SU-DHL-6 (cell line): ENCODE measurements at regions not wholly inside any gene's neighbourhood (a gene's known extent, or its start where the extent isn't known, plus 50 kb on each side); places are given as distances from the start of the nearest gene placed in this dataset.

Experiments
- H2AFZ ChIP-seq: fragments of 200-600 bp; sonication (generic); 2 replicates; pipeline ENCODE4 v1.6.1; 2014; ENCODE audit warnings: low read depth, mild to moderate bottlenecking, moderate library complexity, mixed read lengths, antibody characterized with exemption, low read length; ENCODE audit not compliant: severe bottlenecking
- H3F3A ChIP-seq: fragments of 200-600 bp; shearing (Covaris generic); 2 replicates; pipeline ENCODE4 v1.6.0; 2016; ENCODE audit warnings: antibody characterized with exemption, mild to moderate bottlenecking; ENCODE audit not compliant: insufficient read depth
- H3K27ac ChIP-seq: fragments of 200-600 bp; sonication (generic); 2 replicates; pipeline ENCODE4 v1.5.1; 2016; ENCODE audit warnings: low read depth, mild to moderate bottlenecking, low read length, moderate library complexity, mixed read lengths
- H3K27me3 ChIP-seq: fragments of 200-600 bp; sonication (generic), shearing (Covaris generic); 2 replicates; pipeline ENCODE4 v1.6.0; 2014; ENCODE audit warnings: mild to moderate bottlenecking, low read length
- H3K36me3 ChIP-seq: fragments of 200-600 bp; sonication (generic); 2 replicates; pipeline ENCODE4 v1.6.1; 2014; ENCODE audit warnings: mild to moderate bottlenecking, low read length, mixed read lengths
- H3K4me2 ChIP-seq: fragments of 300-600, 200-600 bp; shearing (Covaris generic), sonication (generic); 2 replicates; pipeline ENCODE4 v1.6.0; 2014; ENCODE audit warnings: low read length, low read depth, mild to moderate bottlenecking; ENCODE audit not compliant: poor library complexity, severe bottlenecking
- H3K4me3 ChIP-seq: fragments of 200-600 bp; sonication (generic); 2 replicates; pipeline ENCODE4 v1.5.1; 2014; ENCODE audit warnings: antibody characterized with exemption, low read length, mild to moderate bottlenecking, mixed read lengths; ENCODE audit not compliant: insufficient read depth, poor library complexity, severe bottlenecking
- H3K79me2 ChIP-seq: fragments of 200-600 bp; sonication (generic); 2 replicates; pipeline ENCODE4 v1.6.1; 2014; ENCODE audit warnings: mild to moderate bottlenecking, low read length, moderate library complexity; ENCODE audit not compliant: insufficient read depth
- H3K9ac ChIP-seq: fragments of 200-600 bp; sonication (generic); 2 replicates; pipeline ENCODE4 v1.7.0; 2014; ENCODE audit warnings: mild to moderate bottlenecking, low read length
- H3K9me2 ChIP-seq: fragments of 200-600 bp; sonication (generic); replicated peaks from 2 replicates; pipeline ENCODE4 v1.6.1; 2014; ENCODE audit warnings: low read length; ENCODE audit not compliant: insufficient read depth
- H3K9me3 ChIP-seq: fragments of 200-600 bp; sonication (generic); 2 replicates; pipeline ENCODE4 v1.6.1; 2014; ENCODE audit warnings: low read length, mixed read lengths; ENCODE audit not compliant: insufficient read depth
- H4K20me1 ChIP-seq: fragments of 200-600 bp; sonication (generic); 2 replicates; pipeline ENCODE4 v1.6.1; 2014; ENCODE audit warnings: low read depth, mild to moderate bottlenecking, antibody characterized with exemption, low read length, moderate library complexity, mixed read lengths
- EZH2phosphoT487 ChIP-seq: fragments of 200-600 bp; sonication (generic), shearing (Covaris generic); conservative IDR thresholded peaks from 2 replicates; pipeline ENCODE4 v1.6.1; 2018; ENCODE audit warnings: mild to moderate bottlenecking, antibody characterized with exemption, low read length, moderate library complexity, mixed read lengths
- TF ChIP-seq, protein P1 (sequence below): fragments of 200-600 bp; sonication (generic); IDR thresholded peaks from one replicate; pipeline ENCODE4 v1.5.1; 2017; ENCODE audit warnings: antibody characterized with exemption, mild to moderate bottlenecking, low read length, moderate library complexity; ENCODE audit not compliant: insufficient read depth, poor library complexity, severe bottlenecking

DNA sequence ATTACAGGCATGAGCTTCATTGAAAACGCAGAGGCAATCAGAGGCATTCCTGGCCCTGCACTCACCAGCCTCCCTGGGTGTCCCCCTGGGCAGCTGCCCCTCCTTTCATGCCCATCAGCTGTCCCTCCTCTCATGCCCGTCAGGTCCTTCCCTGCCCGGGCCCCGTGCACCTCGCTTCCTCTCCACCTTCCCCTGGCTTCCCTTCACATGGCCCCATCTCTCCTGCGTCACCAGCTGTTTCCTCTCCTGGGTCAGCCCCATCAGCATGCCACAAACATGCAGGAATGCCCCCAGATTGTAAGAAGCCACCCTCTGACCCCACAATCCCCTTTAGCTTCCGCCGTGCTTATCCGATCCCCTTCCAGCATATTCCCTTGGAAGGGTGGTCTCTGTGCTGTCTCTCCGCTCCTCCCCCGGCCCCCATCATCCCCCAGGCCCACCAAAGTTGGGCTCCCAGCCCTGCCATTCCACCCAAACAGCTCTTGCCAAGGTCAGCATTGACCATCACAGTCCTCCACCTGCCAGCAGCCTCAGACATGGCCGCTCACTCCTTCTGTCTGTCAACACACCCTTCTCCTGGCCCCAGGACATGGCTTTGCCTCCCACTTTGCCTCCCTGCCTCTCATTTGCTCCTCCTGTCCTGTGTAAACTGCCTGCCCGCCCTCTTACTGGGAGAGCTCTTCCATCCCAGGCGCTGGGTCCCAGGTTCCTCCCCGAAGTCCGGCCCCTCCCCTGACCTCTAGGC, 98.6 kb upstream of the IER5L start:
- Histone ChIP-seq H3K27me3 (no peaks in the 10 kb centered on the region), H2AFZ (no peak overlapping the region), H3F3A (no peaks in the 10 kb centered on the region), H3K36me3 (no peaks in the 10 kb centered on the region), H3K9ac (no peak overlapping the region), H3K9me3 (no peaks in the 10 kb centered on the region), H4K20me1 (no peaks in the 10 kb centered on the region), H3K9me2 (no peaks in the 10 kb centered on the region), H3K4me2 (no peak overlapping the region), H3K27ac (no peak overlapping the region), H3K4me3 (no peak overlapping the region), H3K79me2 (no peaks in the 10 kb centered on the region)
- TF ChIP-seq EZH2phosphoT487, result no peak
- TF ChIP-seq, protein P1, sequence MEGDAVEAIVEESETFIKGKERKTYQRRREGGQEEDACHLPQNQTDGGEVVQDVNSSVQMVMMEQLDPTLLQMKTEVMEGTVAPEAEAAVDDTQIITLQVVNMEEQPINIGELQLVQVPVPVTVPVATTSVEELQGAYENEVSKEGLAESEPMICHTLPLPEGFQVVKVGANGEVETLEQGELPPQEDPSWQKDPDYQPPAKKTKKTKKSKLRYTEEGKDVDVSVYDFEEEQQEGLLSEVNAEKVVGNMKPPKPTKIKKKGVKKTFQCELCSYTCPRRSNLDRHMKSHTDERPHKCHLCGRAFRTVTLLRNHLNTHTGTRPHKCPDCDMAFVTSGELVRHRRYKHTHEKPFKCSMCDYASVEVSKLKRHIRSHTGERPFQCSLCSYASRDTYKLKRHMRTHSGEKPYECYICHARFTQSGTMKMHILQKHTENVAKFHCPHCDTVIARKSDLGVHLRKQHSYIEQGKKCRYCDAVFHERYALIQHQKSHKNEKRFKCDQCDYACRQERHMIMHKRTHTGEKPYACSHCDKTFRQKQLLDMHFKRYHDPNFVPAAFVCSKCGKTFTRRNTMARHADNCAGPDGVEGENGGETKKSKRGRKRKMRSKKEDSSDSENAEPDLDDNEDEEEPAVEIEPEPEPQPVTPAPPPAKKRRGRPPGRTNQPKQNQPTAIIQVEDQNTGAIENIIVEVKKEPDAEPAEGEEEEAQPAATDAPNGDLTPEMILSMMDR, result no peak

DNA sequence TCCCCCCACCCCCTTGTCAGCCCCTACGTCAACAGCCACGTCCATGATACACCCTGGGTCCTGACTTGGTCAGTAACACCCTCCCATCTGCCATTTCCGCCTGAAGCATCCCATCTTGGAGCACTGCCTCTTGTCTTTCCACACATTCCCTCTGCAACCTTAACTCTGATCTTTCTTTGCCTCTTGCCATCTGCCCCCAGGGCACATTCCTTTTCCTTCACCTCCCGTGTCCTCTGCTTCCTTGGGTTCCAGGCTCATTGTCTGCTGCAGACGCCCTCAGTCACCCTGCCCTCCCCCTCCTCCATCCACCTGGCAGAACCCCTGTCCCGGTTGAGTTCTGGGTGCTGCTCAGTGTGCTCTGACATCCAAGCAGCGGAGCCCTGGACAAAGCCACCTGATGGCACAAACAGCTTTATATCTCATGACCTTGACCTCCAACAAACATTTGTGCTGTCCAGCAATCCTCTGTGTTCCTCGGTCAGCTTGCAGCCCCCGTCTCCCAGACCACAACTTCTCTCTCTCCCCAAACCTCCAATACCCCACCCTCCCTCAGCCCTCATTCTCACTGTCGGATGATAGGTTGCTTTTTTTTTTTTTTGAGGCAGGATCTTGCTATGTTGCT, 97.7 kb upstream of the IER5L start:
- Histone ChIP-seq H3K27ac (no peak overlapping the region), H3K9ac (no peak overlapping the region), H3K79me2 (no peaks in the 10 kb centered on the region), H4K20me1 (no peaks in the 10 kb centered on the region), H2AFZ (no peak overlapping the region), H3K4me3 (no peak overlapping the region), H3K27me3 (no peaks in the 10 kb centered on the region), H3K9me2 (no peaks in the 10 kb centered on the region), H3K9me3 (no peaks in the 10 kb centered on the region), H3K4me2 (no peak overlapping the region), H3K36me3 (no peaks in the 10 kb centered on the region), H3F3A (no peaks in the 10 kb centered on the region)
- TF ChIP-seq, protein P1, result no peak
- no peak for TF ChIP-seq EZH2phosphoT487

GRCh38 chr9:129273941-129274684, 96.1 kb upstream of the IER5L start:
- Histone ChIP-seq H2AFZ (no peak overlapping the region), H3K27me3 (no peaks in the 10 kb centered on the region), H3K9me3 (no peaks in the 10 kb centered on the region), H3K36me3 (no peaks in the 10 kb centered on the region), H3K79me2 (no peaks in the 10 kb centered on the region), H3K4me2 (no peak overlapping the region), H3K9ac (no peak overlapping the region), H3K27ac (no peak overlapping the region), H3F3A (no peaks in the 10 kb centered on the region), H3K4me3 (no peak overlapping the region), H4K20me1 (no peaks in the 10 kb centered on the region), H3K9me2 (no peaks in the 10 kb centered on the region)
- TF ChIP-seq, protein P1, result no peak
- TF ChIP-seq EZH2phosphoT487, result no peak
